Transverse colon (tissue), 4 donors: ENCODE measurements at regions not wholly inside any gene's neighbourhood (a gene's known extent, or its start where the extent isn't known, plus 50 kb on each side); places are given as distances from the start of the nearest gene placed in this dataset.

Source experiments
- DNase-seq: peaks from one replicate; pipeline ENCODE4 v3.0.0-alpha.2; 2019
- H3K27ac ChIP-seq, 4 donors: fragments of 200-600 bp; sonication (generic); 2 replicates each; pipeline ENCODE4 v1.5.1; 2016 to 2018; ENCODE audit warnings: inconsistent platforms in 4 of 4
- H3K27me3 ChIP-seq: fragments of 200-600 bp; sonication (generic); 2 replicates; pipeline ENCODE4 v1.5.1; 2017; ENCODE audit warnings: inconsistent platforms
- H3K36me3 ChIP-seq, 4 donors: fragments of 200-600 bp; sonication (generic); 2 replicates each; pipeline ENCODE4 v1.5.1; 2017 to 2019; ENCODE audit warnings: inconsistent platforms in 4 of 4
- H3K4me1 ChIP-seq, 4 donors: fragments of 200-600 bp; sonication (generic); 2 replicates each; pipeline ENCODE4 v1.5.1; 2017 to 2020; ENCODE audit warnings: inconsistent platforms in 4 of 4
- H3K4me3 ChIP-seq, 4 donors: fragments of 200-600 bp; sonication (generic); 1 replicate in 1 of 4; 2 replicates in 3 of 4; pipeline versions ENCODE4 v1.5.1 to v1.6.1; 2017 to 2019; ENCODE audit warnings: inconsistent platforms in 4 of 4
- H3K9me3 ChIP-seq, 2 donors: fragments of 200-600 bp; sonication (generic); 2 replicates each; pipeline ENCODE4 v1.5.1; 2017 to 2019; ENCODE audit warnings: inconsistent platforms in 2 of 2
- EP300 ChIP-seq: sonication (generic); formaldehyde crosslinking; IDR thresholded peaks from one replicate; pipeline ENCODE4 v1.6.1; 2017; ENCODE audit warnings: antibody characterized with exemption, low read depth
- POLR2A ChIP-seq: fragments of 450-650 bp; IDR thresholded peaks from one replicate; pipeline ENCODE4 v1.6.1; 2016; ENCODE audit warnings: antibody characterized with exemption, mild to moderate bottlenecking, moderate library complexity
- POLR2AphosphoS5 ChIP-seq, 3 donors: sonication (generic); formaldehyde crosslinking; IDR thresholded peaks; one replicate each; pipeline ENCODE4 v1.6.1; 2016; ENCODE audit warnings: antibody characterized with exemption in 3 of 3
- WGBS, 2 donors: methylation state at CpG; one replicate each; pipeline ENCODE4 v1.1.5; 2018; ENCODE audit warnings: low coverage in 1 of 2; 5-methylcytosine and 5-hydroxymethylcytosine counted together
- in situ Hi-C, 4 donors: fragments of 200-750 bp; cut with MboI; loops; one replicate each; pipeline versions ENCODE4 v1.15.0 to v1.15.1; 2017; ENCODE audit warnings: low sequenced_read_pairs in 3 of 4, low pct_ligation_motif_present in 1 of 4, low pct_unique_long_range_greater_than_20kb in 1 of 4
- intact Hi-C: fragments of 100-400 bp; cut with DNase I; formaldehyde crosslinking; loops from one replicate; pipeline ENCODE4 v1.15.1; 2023; ENCODE audit warnings: low total_unique reads
- TF ChIP-seq, protein P1 (sequence below), 5 experiments: fragments of 200-600 bp in 3 of 5; fragments of 450-650 bp in 2 of 5; sonication (generic) in 3 of 5; IDR thresholded peaks; 1 replicate in 2 of 5; 2 replicates in 3 of 5; pipeline ENCODE4 v1.5.1; 2016 to 2017; ENCODE audit warnings: antibody characterized with exemption in 5 of 5, inconsistent platforms in 3 of 5, mild to moderate bottlenecking in 2 of 5, moderate library complexity in 1 of 5

- Histone ChIP-seq H3K36me3 (no peaks in the 10 kb centered on the region), H3K4me3 (no peak overlapping the region), H3K27ac (no peak overlapping the region), H3K27me3 (no peaks in the 10 kb centered on the region), H3K4me1 (no peaks in the 10 kb centered on the region), H3K9me3 (no peaks in the 10 kb centered on the region)
- WGBS, 2 donors: 65 to 72% methylated on average over 2 of the region's 2 CpGs
- in situ Hi-C loops: no loop called here
- TF ChIP-seq, protein P1, sequence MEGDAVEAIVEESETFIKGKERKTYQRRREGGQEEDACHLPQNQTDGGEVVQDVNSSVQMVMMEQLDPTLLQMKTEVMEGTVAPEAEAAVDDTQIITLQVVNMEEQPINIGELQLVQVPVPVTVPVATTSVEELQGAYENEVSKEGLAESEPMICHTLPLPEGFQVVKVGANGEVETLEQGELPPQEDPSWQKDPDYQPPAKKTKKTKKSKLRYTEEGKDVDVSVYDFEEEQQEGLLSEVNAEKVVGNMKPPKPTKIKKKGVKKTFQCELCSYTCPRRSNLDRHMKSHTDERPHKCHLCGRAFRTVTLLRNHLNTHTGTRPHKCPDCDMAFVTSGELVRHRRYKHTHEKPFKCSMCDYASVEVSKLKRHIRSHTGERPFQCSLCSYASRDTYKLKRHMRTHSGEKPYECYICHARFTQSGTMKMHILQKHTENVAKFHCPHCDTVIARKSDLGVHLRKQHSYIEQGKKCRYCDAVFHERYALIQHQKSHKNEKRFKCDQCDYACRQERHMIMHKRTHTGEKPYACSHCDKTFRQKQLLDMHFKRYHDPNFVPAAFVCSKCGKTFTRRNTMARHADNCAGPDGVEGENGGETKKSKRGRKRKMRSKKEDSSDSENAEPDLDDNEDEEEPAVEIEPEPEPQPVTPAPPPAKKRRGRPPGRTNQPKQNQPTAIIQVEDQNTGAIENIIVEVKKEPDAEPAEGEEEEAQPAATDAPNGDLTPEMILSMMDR (IDR thresholded peaks at IDR 0.05): no peak
- TF ChIP-seq EP300: no peak
- no peak for TF ChIP-seq POLR2A
- TF ChIP-seq POLR2AphosphoS5 (IDR thresholded peaks at IDR 0.05): no peak
- intact Hi-C loops: no loop called here
- DNase-seq: no peak
Measured at GRCh38 chr3:90026406-90026805, 919.0 kb downstream of the EPHA3 start.

- Histone ChIP-seq H3K9me3 (no peaks in the 10 kb centered on the region), H3K4me3 (no peak overlapping the region), H3K36me3 (no peaks in the 10 kb centered on the region), H3K27me3 (no peaks in the 10 kb centered on the region), H3K27ac (no peak overlapping the region), H3K4me1 (no peaks in the 10 kb centered on the region)
- in situ Hi-C loops (no loop called here), intact Hi-C loops (no loop called here)
- no peak for TF ChIP-seq EP300
- TF ChIP-seq POLR2A: no peak
- no peak for TF ChIP-seq POLR2AphosphoS5 (IDR thresholded peaks at IDR 0.05)
- TF ChIP-seq, protein P1 (IDR thresholded peaks at IDR 0.05): no peak
- no peak for DNase-seq
Measured at GRCh38 chr3:90031121-90031520, 923.7 kb downstream of the EPHA3 start.

- H3K4me1 ChIP-seq: no peaks in the 10 kb centered on the region
- H3K4me3 ChIP-seq: no peak overlapping the region
- intact Hi-C loops (no loop called here), in situ Hi-C loops (no loop called here)
- no peaks in the 10 kb centered on the region for H3K27me3 ChIP-seq
- no peaks in the 10 kb centered on the region for H3K36me3 ChIP-seq
- 51 to 55% methylated on average over 6 of the region's 6 CpGs for WGBS, 2 donors
- TF ChIP-seq, protein P1 (IDR thresholded peaks at IDR 0.05): no peak
- TF ChIP-seq POLR2A (no peak), POLR2AphosphoS5 (IDR thresholded peaks at IDR 0.05) (no peak), EP300 (no peak)
- H3K9me3 ChIP-seq: no peaks in the 10 kb centered on the region
- no peak overlapping the region for H3K27ac ChIP-seq
- no peak for DNase-seq
Measured at GRCh38 chr3:90032980-90033641, 925.7 kb downstream of the EPHA3 start.

GRCh38 chr3:90034038-90034437, 926.6 kb downstream of the EPHA3 start:
- in situ Hi-C loops: no loop called here
- no peaks in the 10 kb centered on the region for H3K9me3 ChIP-seq
- no peak overlapping the region for H3K4me3 ChIP-seq
- H3K36me3 ChIP-seq: no peaks in the 10 kb centered on the region
- no peaks in the 10 kb centered on the region for H3K4me1 ChIP-seq
- no peaks in the 10 kb centered on the region for H3K27me3 ChIP-seq
- intact Hi-C loops: no loop called here
- TF ChIP-seq POLR2AphosphoS5 (IDR thresholded peaks at IDR 0.05) (no peak), EP300 (no peak), POLR2A (no peak)
- TF ChIP-seq, protein P1 (IDR thresholded peaks at IDR 0.05): no peak
- no peak for DNase-seq
- 76 to 86% methylated on average over 2 of the region's 2 CpGs for WGBS, 2 donors
- H3K27ac ChIP-seq: no peak overlapping the region
